OCI-LY3 (cell line): ENCODE measurements at regions not wholly inside any gene's neighbourhood (a gene's known extent, or its start where the extent isn't known, plus 50 kb on each side); places are given as distances from the start of the nearest gene placed in this dataset.

Experiments used
- H2AFZ ChIP-seq: fragments of 200-600, 300-600 bp; shearing (Covaris generic); 2 replicates; pipeline ENCODE4 v1.6.0; 2014; ENCODE audit warnings: antibody characterized with exemption, low read depth, low read length
- H3K27ac ChIP-seq: fragments of 200-600, 300-600 bp; sonication (generic); 2 replicates; pipeline ENCODE4 v1.5.1; 2014; ENCODE audit warnings: mild to moderate bottlenecking, low read length, moderate library complexity, mixed read lengths
- H3K27me3 ChIP-seq: fragments of 200-600, 300-600 bp; sonication (generic); 2 replicates; pipeline ENCODE4 v1.6.1; 2014; ENCODE audit warnings: low read depth, low read length, mixed read lengths
- H3K36me3 ChIP-seq: fragments of 200-600, 300-600 bp; sonication (generic); replicated peaks from 2 replicates; pipeline ENCODE3; 2014; ENCODE audit warnings: low read depth, low read length, mixed read lengths
- H3K4me1 ChIP-seq: fragments of 300-600, 200-600 bp; sonication (generic); 2 replicates; pipeline ENCODE4 v1.6.1; 2014; ENCODE audit warnings: low read length, mixed read lengths
- H3K4me2 ChIP-seq: fragments of 200-600, 300-600 bp; sonication (generic); 2 replicates; pipeline ENCODE4 v1.6.1; 2014; ENCODE audit warnings: low read length, mixed read lengths
- H3K4me3 ChIP-seq: fragments of 300-600, 200-600 bp; sonication (generic); 2 replicates; pipeline ENCODE4 v1.5.1; 2014; ENCODE audit warnings: antibody characterized with exemption, mild to moderate bottlenecking, low read length, moderate library complexity
- H3K79me2 ChIP-seq: fragments of 300-600, 200-600 bp; shearing (Covaris generic); 2 replicates; pipeline ENCODE4 v1.6.1; 2014; ENCODE audit warnings: mild to moderate bottlenecking, low read length, mixed read lengths
- H3K9ac ChIP-seq: fragments of 300-600, 200-600 bp; shearing (Covaris generic); 2 replicates; pipeline ENCODE4 v1.6.0; 2014; ENCODE audit warnings: mild to moderate bottlenecking, low read length, moderate library complexity
- H3K9me3 ChIP-seq: fragments of 200-600, 300-600 bp; shearing (Covaris generic); 2 replicates; pipeline ENCODE4 v1.6.1; 2014; ENCODE audit warnings: low read length, mixed read lengths; ENCODE audit not compliant: insufficient read depth
- H4K20me1 ChIP-seq: fragments of 200-600, 300-600 bp; sonication (generic); 2 replicates; pipeline ENCODE4 v1.6.1; 2016; ENCODE audit warnings: low read length, mixed read lengths; ENCODE audit not compliant: insufficient read depth
- EZH2phosphoT487 ChIP-seq: fragments of 200-600 bp; shearing (Covaris generic); IDR thresholded peaks from 2 replicates; pipeline ENCODE4 v1.6.1; 2018; ENCODE audit warnings: antibody characterized with exemption, mixed run types, low read depth
- TF ChIP-seq, protein P1 (sequence below): fragments of 200-600, 300-600 bp; sonication (generic); IDR thresholded peaks from 2 replicates; pipeline ENCODE4 v1.5.1; 2014; ENCODE audit warnings: antibody characterized with exemption, low read length, low read depth

DNA sequence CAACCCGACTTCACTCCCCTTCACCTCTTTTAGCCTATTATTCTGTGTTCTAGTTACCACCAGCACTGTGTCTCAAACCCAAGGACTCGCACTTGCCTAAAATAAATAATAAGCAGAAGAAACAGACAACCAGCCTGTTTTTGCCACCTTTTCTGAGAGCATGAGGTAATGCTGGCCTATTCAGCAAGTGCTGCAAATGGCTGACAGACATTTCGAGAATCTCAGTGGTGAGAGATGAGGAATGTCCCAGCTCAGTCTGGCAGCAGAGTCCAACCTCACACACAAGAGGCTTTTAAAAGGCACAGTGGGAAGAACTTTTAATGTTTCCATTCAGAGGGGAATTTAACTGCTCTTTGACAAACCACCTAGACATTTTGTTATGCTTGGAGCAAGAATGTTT lies 143.3 kb upstream of the GMNC start:
- Histone ChIP-seq H3K4me2 (no peak overlapping the region), H3K79me2 (no peaks in the 10 kb centered on the region), H3K4me1 (0 out of 2 replicates have a peak, but pooled peaks cover 3% of the 10 kb centered on the region), H3K27ac (no peak overlapping the region), H3K4me3 (no peak overlapping the region), H3K27me3 (no peaks in the 10 kb centered on the region), H3K36me3 (no peaks in the 10 kb centered on the region), H3K9me3 (no peaks in the 10 kb centered on the region), H4K20me1 (no peaks in the 10 kb centered on the region), H3K9ac (no peak overlapping the region), H2AFZ (peak overlapping the region; percentile 61; the same call in 1 of the 2 replicates)
- TF ChIP-seq EZH2phosphoT487 = no peak
- TF ChIP-seq, protein P1, sequence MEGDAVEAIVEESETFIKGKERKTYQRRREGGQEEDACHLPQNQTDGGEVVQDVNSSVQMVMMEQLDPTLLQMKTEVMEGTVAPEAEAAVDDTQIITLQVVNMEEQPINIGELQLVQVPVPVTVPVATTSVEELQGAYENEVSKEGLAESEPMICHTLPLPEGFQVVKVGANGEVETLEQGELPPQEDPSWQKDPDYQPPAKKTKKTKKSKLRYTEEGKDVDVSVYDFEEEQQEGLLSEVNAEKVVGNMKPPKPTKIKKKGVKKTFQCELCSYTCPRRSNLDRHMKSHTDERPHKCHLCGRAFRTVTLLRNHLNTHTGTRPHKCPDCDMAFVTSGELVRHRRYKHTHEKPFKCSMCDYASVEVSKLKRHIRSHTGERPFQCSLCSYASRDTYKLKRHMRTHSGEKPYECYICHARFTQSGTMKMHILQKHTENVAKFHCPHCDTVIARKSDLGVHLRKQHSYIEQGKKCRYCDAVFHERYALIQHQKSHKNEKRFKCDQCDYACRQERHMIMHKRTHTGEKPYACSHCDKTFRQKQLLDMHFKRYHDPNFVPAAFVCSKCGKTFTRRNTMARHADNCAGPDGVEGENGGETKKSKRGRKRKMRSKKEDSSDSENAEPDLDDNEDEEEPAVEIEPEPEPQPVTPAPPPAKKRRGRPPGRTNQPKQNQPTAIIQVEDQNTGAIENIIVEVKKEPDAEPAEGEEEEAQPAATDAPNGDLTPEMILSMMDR = no peak

DNA sequence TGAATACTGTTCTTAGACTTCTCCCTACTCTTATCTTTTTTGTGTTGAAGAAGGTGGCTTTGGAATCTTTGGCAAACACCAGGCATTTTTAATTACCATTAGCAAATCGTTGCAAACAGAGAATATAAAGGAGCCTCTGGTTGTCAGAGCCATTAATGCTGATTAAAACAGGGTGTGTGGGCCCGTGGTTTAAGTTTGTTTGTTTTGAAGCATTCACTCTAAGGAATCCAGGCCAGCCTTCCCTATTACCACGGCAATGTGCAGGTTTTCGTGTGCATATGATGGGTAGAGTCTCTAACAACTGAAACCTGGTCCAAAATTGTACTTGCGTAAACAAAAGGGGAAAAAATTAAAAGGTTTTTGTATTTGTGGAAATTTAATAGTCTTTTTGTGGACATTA lies 141.2 kb upstream of the GMNC start:
- H3K4me1 ChIP-seq = 0 out of 2 replicates have a peak, but pooled peaks cover 3% of the 10 kb centered on the region
- H4K20me1 ChIP-seq = no peaks in the 10 kb centered on the region
- H3K9me3 ChIP-seq = no peaks in the 10 kb centered on the region
- no peaks in the 10 kb centered on the region for H3K36me3 ChIP-seq
- no peaks in the 10 kb centered on the region for H3K27me3 ChIP-seq
- no peak overlapping the region for H3K4me3 ChIP-seq
- H3K27ac ChIP-seq = no peak overlapping the region
- no peak for TF ChIP-seq EZH2phosphoT487
- TF ChIP-seq, protein P1 = no peak
- no peaks in the 10 kb centered on the region for H3K79me2 ChIP-seq
- H3K9ac ChIP-seq = no peak overlapping the region
- no peak overlapping the region for H2AFZ ChIP-seq
- no peak overlapping the region for H3K4me2 ChIP-seq

DNA sequence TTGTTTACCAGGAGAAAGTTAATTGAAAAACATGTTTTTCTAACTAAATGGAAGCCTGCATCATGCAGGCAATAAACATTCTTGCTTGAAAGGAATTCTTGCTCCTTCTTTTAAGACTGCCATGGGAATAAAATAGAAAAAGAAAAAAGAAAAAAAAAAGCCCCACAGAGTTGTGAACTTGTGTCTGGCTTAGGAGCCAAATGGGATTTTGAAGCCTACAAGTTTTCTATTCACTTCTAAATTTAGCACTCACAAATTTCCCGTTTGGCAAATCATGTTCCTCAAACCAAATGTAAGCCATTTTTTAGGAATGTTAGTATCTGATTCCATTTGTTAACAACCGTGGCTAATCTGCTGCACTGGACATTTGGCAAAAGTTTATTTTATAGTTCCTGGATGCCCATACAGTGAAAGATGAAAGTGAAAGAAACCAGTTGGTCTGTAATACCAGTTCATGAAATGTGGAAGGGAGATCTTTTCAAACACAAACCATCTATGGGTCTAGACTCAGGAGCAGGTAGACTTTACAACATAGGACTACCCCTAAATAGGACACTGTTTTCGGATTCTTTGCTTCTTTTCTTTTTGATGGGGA lies 133.8 kb upstream of the GMNC start:
- Histone ChIP-seq H3K27ac (no peak overlapping the region), H2AFZ (peak overlapping the region; percentile 79), H4K20me1 (no peaks in the 10 kb centered on the region), H3K9me3 (no peaks in the 10 kb centered on the region), H3K36me3 (no peaks in the 10 kb centered on the region), H3K4me1 (no peaks in the 10 kb centered on the region), H3K9ac (no peak overlapping the region), H3K4me2 (peak overlapping the region; percentile 29), H3K79me2 (no peaks in the 10 kb centered on the region), H3K27me3 (no peaks in the 10 kb centered on the region), H3K4me3 (peak overlapping the region; percentile 32; the same call in 1 of the 2 replicates)
- TF ChIP-seq, protein P1 = no peak
- TF ChIP-seq EZH2phosphoT487 = no peak

DNA sequence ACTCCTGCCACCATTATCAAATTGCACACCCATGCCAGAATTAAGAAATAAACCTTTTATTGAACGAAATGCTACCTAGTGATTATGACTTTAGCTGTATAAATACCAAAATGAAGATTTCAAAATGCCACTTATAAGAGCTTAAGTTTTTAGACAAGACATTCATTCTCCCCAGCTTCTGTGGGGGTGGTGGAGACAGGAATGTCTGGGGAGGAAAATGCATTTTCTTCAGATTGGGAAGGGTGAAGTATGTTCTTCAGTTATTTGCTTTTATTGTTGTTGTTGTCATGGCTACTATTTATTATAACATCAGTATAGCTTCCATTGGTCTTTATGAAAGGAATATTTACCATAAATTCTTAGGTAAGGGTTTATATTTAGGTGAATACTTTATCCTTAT lies 132.7 kb upstream of the GMNC start:
- Histone ChIP-seq H3K27ac (no peak overlapping the region), H3K79me2 (no peaks in the 10 kb centered on the region), H3K9ac (no peak overlapping the region), H3K4me1 (no peaks in the 10 kb centered on the region), H4K20me1 (no peaks in the 10 kb centered on the region), H3K9me3 (no peaks in the 10 kb centered on the region), H3K4me3 (no peak overlapping the region), H2AFZ (no peak overlapping the region), H3K36me3 (no peaks in the 10 kb centered on the region), H3K4me2 (no peak overlapping the region), H3K27me3 (no peaks in the 10 kb centered on the region)
- TF ChIP-seq, protein P1 = no peak
- TF ChIP-seq EZH2phosphoT487 = no peak
